Right lobe of liver (tissue), 4 donors: ENCODE measurements at regions not wholly inside any gene's neighbourhood (a gene's known extent, or its start where the extent isn't known, plus 50 kb on each side); places are given as distances from the start of the nearest gene placed in this dataset.

ENCODE experiments used
- POLR2A ChIP-seq: fragments of 450-650 bp; IDR thresholded peaks from one replicate; pipeline ENCODE4 v1.6.1; 2017; ENCODE audit warnings: antibody characterized with exemption, mild to moderate bottlenecking
- TF ChIP-seq, protein P1 (sequence below), 4 donors: fragments of 200-600 bp in 3 of 4; fragments of 450-650 bp in 1 of 4; IDR thresholded peaks; one replicate each; pipeline versions ENCODE4 v1.5.1 to v1.8.0; 2016 to 2022; ENCODE audit warnings: antibody characterized with exemption in 4 of 4, mild to moderate bottlenecking in 2 of 4
- donor health status: DM: no; HTN: no; CAD: no.
- donor health status: DM: no; HTN: no; CAD: no.
- donor health status: DM: no; HTN: yes; CAD: no.

DNA sequence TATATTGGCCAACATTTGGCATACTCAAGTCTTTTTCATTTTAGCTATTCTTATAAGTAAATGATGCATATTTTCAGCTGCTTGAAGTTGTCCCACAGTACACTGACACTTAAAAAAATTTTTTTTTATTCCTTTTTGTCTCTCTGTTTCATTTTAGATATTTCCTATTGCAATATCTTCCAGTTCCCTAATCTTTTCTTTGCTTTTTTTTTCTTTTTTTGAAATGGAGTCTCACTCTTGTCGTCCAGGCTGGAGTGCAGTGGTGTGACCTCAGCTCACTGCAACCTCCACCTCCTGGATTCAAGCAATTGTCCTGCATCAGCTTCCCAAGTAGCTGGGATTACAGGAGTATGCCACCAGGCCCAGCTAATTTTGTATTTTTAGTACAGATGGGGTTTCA, 217.4 kb upstream of the KRR1 start:
- TF ChIP-seq POLR2A: no peak
- TF ChIP-seq, protein P1, sequence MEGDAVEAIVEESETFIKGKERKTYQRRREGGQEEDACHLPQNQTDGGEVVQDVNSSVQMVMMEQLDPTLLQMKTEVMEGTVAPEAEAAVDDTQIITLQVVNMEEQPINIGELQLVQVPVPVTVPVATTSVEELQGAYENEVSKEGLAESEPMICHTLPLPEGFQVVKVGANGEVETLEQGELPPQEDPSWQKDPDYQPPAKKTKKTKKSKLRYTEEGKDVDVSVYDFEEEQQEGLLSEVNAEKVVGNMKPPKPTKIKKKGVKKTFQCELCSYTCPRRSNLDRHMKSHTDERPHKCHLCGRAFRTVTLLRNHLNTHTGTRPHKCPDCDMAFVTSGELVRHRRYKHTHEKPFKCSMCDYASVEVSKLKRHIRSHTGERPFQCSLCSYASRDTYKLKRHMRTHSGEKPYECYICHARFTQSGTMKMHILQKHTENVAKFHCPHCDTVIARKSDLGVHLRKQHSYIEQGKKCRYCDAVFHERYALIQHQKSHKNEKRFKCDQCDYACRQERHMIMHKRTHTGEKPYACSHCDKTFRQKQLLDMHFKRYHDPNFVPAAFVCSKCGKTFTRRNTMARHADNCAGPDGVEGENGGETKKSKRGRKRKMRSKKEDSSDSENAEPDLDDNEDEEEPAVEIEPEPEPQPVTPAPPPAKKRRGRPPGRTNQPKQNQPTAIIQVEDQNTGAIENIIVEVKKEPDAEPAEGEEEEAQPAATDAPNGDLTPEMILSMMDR (IDR thresholded peaks at IDR 0.05): no peak
